NCI-H2081 treated with DMSO at 0.1 percent for 48 hours (cell line): ENCODE measurements at regions not wholly inside any gene's neighbourhood (a gene's known extent, or its start where the extent isn't known, plus 50 kb on each side); places are given as distances from the start of the nearest gene placed in this dataset.

ENCODE experiments used
- DNase-seq: peaks from one replicate; lab custom pipeline; 2025; lab: John Stamatoyannopoulos, UW

- DNase-seq: no peak
These were observed 437.3 kb upstream of the MPDZ start for GRCh38 chr9:13716601-13717321.

- no peak for DNase-seq
These were observed 436.6 kb upstream of the MPDZ start for GRCh38 chr9:13716090-13716489.

GRCh38 chr9:13715430-13715829 lies 435.9 kb upstream of the MPDZ start:
- DNase-seq: no peak

- no peak for DNase-seq
These were observed 428.4 kb upstream of the MPDZ start for GRCh38 chr9:13707612-13708576.

GRCh38 chr9:13705918-13706317 lies 426.4 kb upstream of the MPDZ start:
- no peak for DNase-seq

GRCh38 chr9:13705373-13705772 lies 425.9 kb upstream of the MPDZ start:
- DNase-seq: no peak

GRCh38 chr9:13690595-13690994 lies 411.1 kb upstream of the MPDZ start:
- no peak for DNase-seq

- no peak for DNase-seq
These were observed 410.4 kb upstream of the MPDZ start for GRCh38 chr9:13689925-13690324.

- DNase-seq: peak; percentile 5
These were observed 409.6 kb upstream of the MPDZ start for GRCh38 chr9:13688990-13689600.

GRCh38 chr9:13688223-13688989 lies 408.9 kb upstream of the MPDZ start:
- DNase-seq: no peak

- DNase-seq: no peak
These were observed 405.2 kb upstream of the MPDZ start for GRCh38 chr9:13684656-13685055.

GRCh38 chr9:13677801-13678200 lies 398.3 kb upstream of the MPDZ start:
- no peak for DNase-seq

GRCh38 chr9:13675638-13676000 lies 396.1 kb upstream of the MPDZ start:
- no peak for DNase-seq

- no peak for DNase-seq
These were observed 395.6 kb upstream of the MPDZ start for GRCh38 chr9:13674926-13675637.

GRCh38 chr9:13673348-13673747 lies 393.9 kb upstream of the MPDZ start:
- no peak for DNase-seq

GRCh38 chr9:13665418-13666066 lies 386.1 kb upstream of the MPDZ start:
- no peak for DNase-seq

- no peak for DNase-seq
These were observed 381.5 kb upstream of the MPDZ start for GRCh38 chr9:13661014-13661413.

- no peak for DNase-seq
These were observed 372.6 kb upstream of the MPDZ start for GRCh38 chr9:13651969-13652663.

- DNase-seq: no peak
These were observed 372.0 kb upstream of the MPDZ start for GRCh38 chr9:13651526-13651925.

- DNase-seq: no peak
These were observed 369.2 kb upstream of the MPDZ start for GRCh38 chr9:13648676-13649075.
